LNCAP (cell line): ENCODE measurements at regions not wholly inside any gene's neighbourhood (a gene's known extent, or its start where the extent isn't known, plus 50 kb on each side); places are given as distances from the start of the nearest gene placed in this dataset.

ENCODE experiments used
- CTCF ChIP-seq: fragments of 450-650 bp; IDR thresholded peaks from 2 replicates; pipeline ENCODE4 v1.5.1; 2017; ENCODE audit warnings: mild to moderate bottlenecking

GRCh38 chr19:13597640-13598039 lies 91.4 kb upstream of the CACNA1A start:
- TF ChIP-seq CTCF: peak; percentile 55

GRCh38 chr19:13588957-13589833 lies 82.9 kb upstream of the CACNA1A start:
- peak; percentile 98 for TF ChIP-seq CTCF

GRCh38 chr19:13585512-13585911 lies 79.2 kb upstream of the CACNA1A start:
- TF ChIP-seq CTCF: no peak

- TF ChIP-seq CTCF: no peak
Measured at GRCh38 chr19:13583753-13584152, 77.5 kb upstream of the CACNA1A start.

GRCh38 chr19:13583114-13583513 lies 76.8 kb upstream of the CACNA1A start:
- TF ChIP-seq CTCF: no peak

GRCh38 chr19:13581576-13581975 lies 75.3 kb upstream of the CACNA1A start:
- no peak for TF ChIP-seq CTCF

- TF ChIP-seq CTCF: no peak
Measured at GRCh38 chr19:13579388-13580060, 73.2 kb upstream of the CACNA1A start.
